H1 (cell line): ENCODE measurements at regions not wholly inside any gene's neighbourhood (a gene's known extent, or its start where the extent isn't known, plus 50 kb on each side); places are given as distances from the start of the nearest gene placed in this dataset.

Experiments used
- EZH2 ChIP-seq: fragments of 200-600 bp; sonication (generic); IDR thresholded peaks from 2 replicates; pipeline ENCODE4 v1.7.1; 2012; ENCODE audit warnings: low read depth, mild to moderate bottlenecking, moderate library complexity, low read length, inconsistent platforms; ENCODE audit not compliant: severe bottlenecking
- TF ChIP-seq, protein P1 (sequence below), 3 experiments: IDR thresholded peaks; 1 replicate in 2 of 3; 2 replicates in 1 of 3; pipeline versions ENCODE4 v1.5.1 to v1.6.1; 2011; ENCODE audit warnings: low read length in 3 of 3, mild to moderate bottlenecking in 3 of 3, inconsistent platforms in 2 of 3, low read depth in 1 of 3, moderate library complexity in 1 of 3; ENCODE audit not compliant: insufficient read depth in 1 of 3; ENCODE audit errors: control extremely low read depth in 1 of 3
- TF ChIP-seq, protein P2 (sequence below): IDR thresholded peaks from 2 replicates; pipeline ENCODE4 v1.6.1; 2011; ENCODE audit warnings: low read depth, mild to moderate bottlenecking, low read length; ENCODE audit not compliant: insufficient read depth

DNA sequence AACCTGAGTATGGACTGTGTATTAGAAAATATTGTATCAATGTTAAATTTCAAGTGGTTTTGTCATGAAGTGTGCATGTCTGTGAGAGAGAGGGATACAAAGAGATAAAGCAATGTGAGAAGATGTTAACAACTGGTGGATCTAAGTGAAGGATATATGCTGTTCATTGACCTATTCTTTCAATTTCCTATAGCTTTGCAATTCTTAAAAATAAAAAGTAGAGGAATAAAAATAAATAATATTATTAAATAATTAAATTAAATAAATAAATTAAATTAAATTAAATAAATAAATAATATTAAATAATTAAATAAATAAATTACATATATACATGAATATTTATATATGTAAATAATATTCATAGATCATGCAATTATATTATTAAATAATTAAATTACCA is 131.2 kb upstream of the DACH1 start:
- no peak for TF ChIP-seq EZH2
- TF ChIP-seq, protein P1, sequence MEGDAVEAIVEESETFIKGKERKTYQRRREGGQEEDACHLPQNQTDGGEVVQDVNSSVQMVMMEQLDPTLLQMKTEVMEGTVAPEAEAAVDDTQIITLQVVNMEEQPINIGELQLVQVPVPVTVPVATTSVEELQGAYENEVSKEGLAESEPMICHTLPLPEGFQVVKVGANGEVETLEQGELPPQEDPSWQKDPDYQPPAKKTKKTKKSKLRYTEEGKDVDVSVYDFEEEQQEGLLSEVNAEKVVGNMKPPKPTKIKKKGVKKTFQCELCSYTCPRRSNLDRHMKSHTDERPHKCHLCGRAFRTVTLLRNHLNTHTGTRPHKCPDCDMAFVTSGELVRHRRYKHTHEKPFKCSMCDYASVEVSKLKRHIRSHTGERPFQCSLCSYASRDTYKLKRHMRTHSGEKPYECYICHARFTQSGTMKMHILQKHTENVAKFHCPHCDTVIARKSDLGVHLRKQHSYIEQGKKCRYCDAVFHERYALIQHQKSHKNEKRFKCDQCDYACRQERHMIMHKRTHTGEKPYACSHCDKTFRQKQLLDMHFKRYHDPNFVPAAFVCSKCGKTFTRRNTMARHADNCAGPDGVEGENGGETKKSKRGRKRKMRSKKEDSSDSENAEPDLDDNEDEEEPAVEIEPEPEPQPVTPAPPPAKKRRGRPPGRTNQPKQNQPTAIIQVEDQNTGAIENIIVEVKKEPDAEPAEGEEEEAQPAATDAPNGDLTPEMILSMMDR (IDR thresholded peaks at IDR 0.05; ENCODE audit: control extremely low read depth in 1 of 3, insufficient read depth in 1 of 3, low read depth in 1 of 3, low read length in 3 of 3) = no peak
- TF ChIP-seq, protein P2, sequence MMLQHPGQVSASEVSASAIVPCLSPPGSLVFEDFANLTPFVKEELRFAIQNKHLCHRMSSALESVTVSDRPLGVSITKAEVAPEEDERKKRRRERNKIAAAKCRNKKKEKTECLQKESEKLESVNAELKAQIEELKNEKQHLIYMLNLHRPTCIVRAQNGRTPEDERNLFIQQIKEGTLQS = no peak
